K562 (cell line): ENCODE measurements at regions not wholly inside any gene's neighbourhood (a gene's known extent, or its start where the extent isn't known, plus 50 kb on each side); places are given as distances from the start of the nearest gene placed in this dataset.

Experiments
- ATAC-seq: fragments of 200-7000 bp; cut with Tn5 transposase; 3 replicates; pipeline ENCODE4 v1.9.1; 2020; ENCODE audit warnings: moderate library complexity
- BruUV-seq: library from RNA; stranded (reverse); fragments of 400-500 nt; replicated peaks from 2 replicates; lab custom pipeline; 2021; lab: Mats Ljungman, UMichigan
- CTCF ChIA-PET: fragments of 300-600 bp; formaldehyde crosslinking; extraction: SDS; loops from one replicate; lab custom pipeline; 2021; ENCODE audit warnings: low intra/inter-chr PET ratio; lab: Yijun Ruan, JAX
- POLR2A ChIA-PET: fragments of 300-600, 350-650 bp; sonication (Branson Sonifier 250); formaldehyde crosslinking; extraction: SDS; loops from one replicate; lab custom pipeline; 2021; ENCODE audit warnings: antibody characterized with exemption, inconsistent platforms; lab: Yijun Ruan, JAX
- DNase-seq, 4 experiments: peaks; one replicate each; pipeline versions ENCODE4 v3.0.0 to v3.0.0-alpha.2; 2011 to 2018; ENCODE audit warnings: low spot score in 3 of 4, mixed read lengths in 3 of 4; ENCODE audit errors: extremely low read depth in 1 of 4
- FAIRE-seq: peaks from 2 replicates; lab custom pipeline; 2011; peaks lifted over from hg19 to GRCh38; lab: Jason Lieb, UNC
- H2AFZ ChIP-seq: 2 replicates; pipeline ENCODE4 v1.6.0; 2011; ENCODE audit warnings: low read depth, low read length, control low read depth, inconsistent platforms
- H3K27ac ChIP-seq: fragments of 200-600 bp; 3 replicates; pipeline ENCODE4 v1.8.0; 2011; ENCODE audit warnings: low read depth, mild to moderate bottlenecking, control low read depth, inconsistent platforms, low read length, moderate library complexity, mixed read lengths; ENCODE audit errors: extremely low read depth
- H3K27me3 ChIP-seq, 2 experiments: fragments of 300-600 bp in 1 of 2; 2 replicates in 1 of 2; 3 replicates in 1 of 2; pipeline versions ENCODE4 v1.6.0 to v1.8.0; 2011; ENCODE audit warnings: inconsistent platforms in 2 of 2, low read length in 2 of 2, mild to moderate bottlenecking in 1 of 2, mixed read lengths in 1 of 2, moderate library complexity in 1 of 2; ENCODE audit not compliant: control insufficient read depth in 2 of 2, insufficient read depth in 2 of 2
- H3K36me3 ChIP-seq: fragments of 300-600 bp; 3 replicates; pipeline ENCODE4 v1.8.0; 2011; ENCODE audit warnings: mild to moderate bottlenecking, low read length, inconsistent platforms; ENCODE audit not compliant: control insufficient read depth, insufficient read depth
- H3K4me1 ChIP-seq, 2 experiments: fragments of 200-600 bp in 1 of 2; replicated peaks in 1 of 2; 2 replicates in 1 of 2; 3 replicates in 1 of 2; pipeline versions ENCODE4 v1.5.1 to v1.8.0; 2011; ENCODE audit warnings: inconsistent platforms in 2 of 2, low read length in 2 of 2, mild to moderate bottlenecking in 1 of 2, mixed read lengths in 1 of 2, moderate library complexity in 1 of 2; ENCODE audit not compliant: control insufficient read depth in 2 of 2, insufficient read depth in 2 of 2
- H3K4me2 ChIP-seq: 2 replicates; pipeline ENCODE4 v1.6.1; 2011; ENCODE audit warnings: low read length, control low read depth, inconsistent platforms, mixed read lengths; ENCODE audit not compliant: insufficient read depth
- H3K4me3 ChIP-seq: fragments of 200-600 bp; sonication (generic), shearing (Covaris generic); 2 replicates; pipeline ENCODE4 v1.5.1; 2016; ENCODE audit warnings: control low read depth, inconsistent platforms
- H3K79me2 ChIP-seq: fragments of 200-600 bp; 3 replicates; pipeline ENCODE4 v1.8.0; 2011; ENCODE audit warnings: low read length, inconsistent platforms; ENCODE audit not compliant: control insufficient read depth, insufficient read depth
- H3K9ac ChIP-seq, 2 experiments: 2 replicates each; pipeline versions ENCODE4 v1.6.0 to v1.6.1; 2011; ENCODE audit warnings: low read depth in 2 of 2, low read length in 2 of 2, control low read depth in 1 of 2, inconsistent platforms in 1 of 2, mild to moderate bottlenecking in 1 of 2, mixed read lengths in 1 of 2; ENCODE audit not compliant: insufficient read depth in 1 of 2
- H3K9me1 ChIP-seq: one replicate; pipeline ENCODE4 v1.6.0; 2011; ENCODE audit warnings: inconsistent platforms, mild to moderate bottlenecking, low read length, moderate library complexity; ENCODE audit not compliant: control insufficient read depth, insufficient read depth
- H3K9me3 ChIP-seq: replicated peaks from 2 replicates; pipeline ENCODE4 v1.5.1; 2011; ENCODE audit warnings: low read depth, low read length, inconsistent platforms; ENCODE audit not compliant: control insufficient read depth, insufficient read depth
- H4K20me1 ChIP-seq: replicated peaks from 2 replicates; pipeline ENCODE4 v1.6.1; 2011; ENCODE audit warnings: low read length, inconsistent platforms, mixed read lengths; ENCODE audit not compliant: control insufficient read depth, insufficient read depth
- FOXP1 ChIP-seq: sonication (generic); formaldehyde crosslinking; IDR thresholded peaks from 2 replicates; pipeline ENCODE4 v1.8.0; 2022; ENCODE audit warnings: mild to moderate bottlenecking, missing genetic modification reagents
- MXI1 ChIP-seq: IDR thresholded peaks from 2 replicates; pipeline ENCODE4 v1.6.1; 2011; ENCODE audit warnings: low read depth, mild to moderate bottlenecking, improper control_type of control experiment, low read length
- TAF1 ChIP-seq: IDR thresholded peaks from 2 replicates; pipeline ENCODE4 v1.6.1; 2011; ENCODE audit warnings: mild to moderate bottlenecking, low read length, moderate library complexity; ENCODE audit not compliant: insufficient read depth, control insufficient read depth, severe bottlenecking; ENCODE audit errors: extremely low read depth
- TBL1XR1 ChIP-seq, 2 experiments: IDR thresholded peaks; 2 replicates each; pipeline ENCODE4 v1.6.1; 2012; ENCODE audit warnings: improper control_type of control experiment in 2 of 2, low read length in 2 of 2, mild to moderate bottlenecking in 1 of 2
- ZNF24 ChIP-seq: fragments of 450-650 bp; IDR thresholded peaks from 2 replicates; pipeline ENCODE4 v1.6.1; 2016
- whole genome bisulfite sequencing: fragments of 100-300 bp; shearing (Covaris generic); methylation state at CpG from one replicate; pipeline ENCODE4 v1.1.6; 2016; ENCODE audit warnings: low coverage, mixed read lengths; ENCODE audit not compliant: insufficient coverage; ENCODE audit errors: missing lambda C conversion rate; 5-methylcytosine and 5-hydroxymethylcytosine counted together
- in situ Hi-C: fragments of 300-500 bp; cut with MboI; formaldehyde crosslinking; loops from 4 replicates; pipeline ENCODE4 v1.15.0; 2018; ENCODE audit warnings: inconsistent platforms, mixed read lengths
- intact Hi-C: fragments of 100-400 bp; cut with micrococcal nuclease; formaldehyde crosslinking; loops from 2 replicates; pipeline ENCODE4 v1.14.2; 2022

- no peaks in the 10 kb centered on the region for H3K27me3 ChIP-seq
- CTCF ChIA-PET: no interaction called here
- H3K9me3 ChIP-seq: no peaks in the 10 kb centered on the region
- WGBS: 0% methylated on average over 2 of the region's 2 CpGs
- no peak for ATAC-seq
- TF ChIP-seq TBL1XR1 (IDR thresholded peaks at IDR 0.05; ENCODE audit: low read length in 2 of 2): no peak
- TF ChIP-seq, all 486 proteins: peak for 0
- no peak overlapping the region for H3K4me2 ChIP-seq
- H3K4me1 ChIP-seq: no peaks in the 10 kb centered on the region
- H3K9ac ChIP-seq: no peak overlapping the region
- H4K20me1 ChIP-seq: 0 out of 2 replicates have a peak, but pooled peaks cover 5% of the 10 kb centered on the region
- POLR2A ChIA-PET: no interaction called here
- no peaks in the 10 kb centered on the region for H3K9me1 ChIP-seq
- H3K36me3 ChIP-seq: no peaks in the 10 kb centered on the region
- FAIRE-seq (no peak), DNase-seq (no peak)
- H3K27ac ChIP-seq: no peak overlapping the region
- BruUV-seq: no TSS peak
- intact Hi-C loops: no loop called here
- H3K79me2 ChIP-seq: no peaks in the 10 kb centered on the region
- H3K4me3 ChIP-seq: no peak overlapping the region
- in situ Hi-C loops: no loop called here
- no peak overlapping the region for H2AFZ ChIP-seq
These were observed 112.4 kb upstream of the DST start for GRCh38 chr6:56755040-56755439.

- Histone ChIP-seq H3K9me1 (no peaks in the 10 kb centered on the region), H3K27ac (no peak overlapping the region), H2AFZ (no peak overlapping the region), H3K79me2 (no peaks in the 10 kb centered on the region), H3K9me3 (no peaks in the 10 kb centered on the region), H3K9ac (no peak overlapping the region), H3K4me1 (no peaks in the 10 kb centered on the region), H4K20me1 (0 out of 2 replicates have a peak, but pooled peaks cover 5% of the 10 kb centered on the region), H3K4me2 (no peak overlapping the region), H3K36me3 (no peaks in the 10 kb centered on the region), H3K4me3 (no peak overlapping the region), H3K27me3 (no peaks in the 10 kb centered on the region)
- 0% methylated on average over 1 of the region's 1 CpG for WGBS
- ChIA-PET POLR2A (no interaction called here), CTCF (no interaction called here)
- intact Hi-C loops (no loop called here), in situ Hi-C loops (no loop called here)
- TF ChIP-seq FOXP1 (CRISPR knock-in tag) (no peak), MXI1 (no peak), ZNF24 (no peak), TAF1 (no peak)
- ATAC-seq (no peak), FAIRE-seq (no peak), DNase-seq (no peak)
- BruUV-seq: no TSS peak
These were observed 111.1 kb upstream of the DST start for GRCh38 chr6:56753811-56754210.
